ENCODE measurements at regions not wholly inside any gene's neighbourhood (a gene's known extent, or its start where the extent isn't known, plus 50 kb on each side); places are given as distances from the start of the nearest gene placed in this dataset.
"Not testable (repeated sequence)": the region's sequence is repeated elsewhere in the genome, so short reads cannot be mapped to it uniquely, and the experiment has no call there.

DNA sequence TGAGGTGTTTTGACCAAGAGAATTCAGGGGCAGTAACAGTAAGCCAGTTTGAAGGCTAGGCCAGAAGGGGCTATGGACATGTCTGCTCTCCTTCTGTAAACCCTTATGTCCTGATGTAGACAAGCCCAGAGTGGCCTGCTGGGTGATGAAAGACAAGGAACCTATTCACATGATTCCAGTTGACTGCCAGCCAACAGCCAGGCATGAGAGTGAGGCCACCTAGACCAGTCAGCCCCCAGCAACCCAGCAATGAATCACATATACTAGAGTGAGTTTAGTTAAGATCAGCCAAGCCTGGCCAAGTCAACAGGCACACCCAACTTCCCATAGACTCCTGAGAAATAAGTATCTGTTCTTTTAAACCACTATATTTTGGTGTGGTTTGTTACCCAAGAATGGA, 1889.7 kb upstream of the CELF4 start:
- no peak for DNase-seq

DNA sequence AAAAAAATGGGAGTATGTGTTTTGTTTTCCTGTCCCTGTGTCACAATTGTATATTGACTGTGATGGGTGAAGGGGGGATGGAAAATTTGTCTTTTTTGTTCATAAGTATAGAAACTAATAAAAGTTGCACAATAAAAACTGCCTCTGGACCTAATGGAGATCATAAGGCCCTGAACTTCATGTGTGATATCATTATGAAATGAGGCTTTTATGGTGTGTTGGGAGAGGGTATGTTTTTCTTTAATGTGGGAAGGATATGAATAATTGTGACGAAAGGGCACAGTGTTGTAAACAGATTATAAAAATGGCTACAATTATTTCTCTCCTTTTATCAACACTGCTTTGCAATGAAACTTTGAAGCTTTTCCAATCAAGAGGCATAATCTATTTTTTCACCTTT, 1889.3 kb upstream of the CELF4 start:
- DNase-seq: no peak

DNA sequence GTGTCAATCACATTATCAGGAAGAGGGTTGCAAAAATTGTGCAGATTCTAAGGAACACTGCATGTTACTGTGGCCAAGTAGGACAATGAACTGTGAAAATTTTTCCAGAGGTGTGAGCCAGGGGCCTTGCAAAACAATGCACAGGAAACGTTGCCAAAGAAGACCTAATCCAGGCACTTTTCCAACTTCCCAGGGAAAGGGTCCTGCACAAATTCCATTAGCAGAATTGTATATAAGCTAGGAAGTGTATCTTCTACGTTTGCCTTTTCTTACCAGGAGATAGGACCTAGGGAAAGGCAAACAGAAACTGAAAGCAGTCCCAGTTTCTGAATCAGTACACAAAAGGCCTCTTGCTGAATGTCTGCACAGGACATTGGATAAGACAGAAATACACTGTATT, 1888.3 kb upstream of the CELF4 start:
- no peak for DNase-seq

DNA sequence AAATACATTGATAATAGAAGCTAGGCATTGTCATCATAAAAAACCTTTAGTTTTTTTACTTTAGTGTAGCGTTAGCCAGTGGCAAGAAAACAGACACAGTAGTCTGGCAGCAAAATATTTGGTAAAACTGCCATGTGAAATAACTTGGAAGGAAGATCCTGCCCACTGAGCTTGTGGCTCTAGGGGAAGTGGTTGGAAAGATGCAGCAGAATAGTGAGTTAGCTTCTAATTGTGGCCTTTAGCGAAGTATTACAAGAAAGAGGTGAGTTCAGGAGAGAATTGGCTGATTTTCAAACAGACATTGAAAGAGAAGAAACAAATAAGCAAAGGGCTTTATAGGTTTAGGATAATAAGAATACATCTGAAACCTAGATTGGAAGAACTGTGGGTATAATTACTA, 1887.8 kb upstream of the CELF4 start:
- DNase-seq: no peak

DNA sequence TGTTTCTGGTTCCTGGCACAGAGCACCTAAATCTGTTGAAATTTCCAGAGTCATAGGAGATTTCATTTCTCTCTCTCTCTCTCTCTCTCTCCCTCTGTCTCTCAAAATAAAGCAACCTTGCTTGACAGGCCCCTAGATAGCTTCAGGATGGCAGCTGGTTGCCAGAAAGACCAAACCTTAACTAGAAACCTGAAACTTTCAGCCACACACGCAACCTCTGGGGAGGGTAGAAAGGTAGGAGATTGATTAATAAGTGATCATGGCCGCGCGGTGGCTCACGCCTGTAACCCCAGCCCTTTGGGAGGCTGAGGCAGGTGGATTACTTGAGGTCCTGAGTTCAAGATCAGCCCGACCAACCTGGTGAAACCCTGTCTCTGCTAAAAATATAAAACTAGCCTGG, 1885.4 kb upstream of the CELF4 start:
- DNase-seq: no peak

DNA sequence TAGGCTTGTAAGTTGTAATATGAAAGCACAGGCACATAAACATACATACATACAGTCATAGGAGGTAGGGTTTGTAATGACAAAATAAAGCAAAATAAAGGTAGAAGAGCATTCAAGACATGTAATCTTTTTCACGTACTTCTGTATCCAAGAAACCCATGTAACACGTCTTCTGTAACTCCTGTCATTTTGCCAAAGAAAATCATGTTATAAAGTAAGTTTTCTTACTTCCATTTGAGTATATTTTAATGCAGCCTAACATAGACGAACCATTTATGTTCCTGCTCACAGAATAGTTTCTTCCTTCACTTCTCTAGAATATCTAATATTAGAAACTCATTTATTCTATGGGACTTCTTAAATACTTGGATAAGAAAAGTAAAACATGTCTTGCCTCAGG, 1884.0 kb upstream of the CELF4 start:
- DNase-seq: no peak

DNA sequence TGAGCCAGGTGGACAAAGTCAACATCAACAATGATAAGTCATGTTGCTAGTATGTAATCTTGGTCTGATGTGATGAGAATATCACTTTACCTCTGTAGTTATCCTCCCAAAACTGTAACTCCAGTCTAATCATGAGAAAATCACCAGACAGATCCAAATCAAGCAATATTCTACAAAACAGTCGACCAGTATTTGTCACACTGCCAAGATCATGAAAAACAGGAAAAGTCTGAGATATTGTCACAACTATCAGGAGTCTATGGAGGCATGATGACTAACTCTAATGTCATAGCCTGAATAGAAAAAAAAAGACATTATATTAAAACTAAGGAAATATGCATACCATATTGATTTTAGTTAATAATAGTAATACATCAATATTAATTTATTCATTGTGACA, 1883.3 kb upstream of the CELF4 start:
- DNase-seq: no peak

DNA sequence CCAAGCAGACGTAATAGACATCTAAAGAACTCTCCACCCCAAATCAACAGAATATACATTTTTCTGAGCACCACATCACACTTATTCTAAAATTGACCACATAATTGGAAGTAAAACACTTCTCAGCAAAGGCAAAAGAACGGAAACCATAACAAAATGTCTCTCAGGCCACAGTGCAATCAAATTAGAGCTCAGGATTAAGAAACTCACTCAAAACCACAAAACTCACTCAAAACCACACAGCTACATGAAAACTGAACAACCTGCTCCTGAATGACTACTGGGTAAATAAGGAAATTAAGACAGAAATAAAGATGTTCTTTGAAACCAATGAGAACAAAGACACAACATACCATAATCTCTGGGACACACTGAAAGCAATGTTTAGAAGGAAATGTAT, 1879.4 kb upstream of the CELF4 start:
- not testable (repeated sequence) for DNase-seq

DNA sequence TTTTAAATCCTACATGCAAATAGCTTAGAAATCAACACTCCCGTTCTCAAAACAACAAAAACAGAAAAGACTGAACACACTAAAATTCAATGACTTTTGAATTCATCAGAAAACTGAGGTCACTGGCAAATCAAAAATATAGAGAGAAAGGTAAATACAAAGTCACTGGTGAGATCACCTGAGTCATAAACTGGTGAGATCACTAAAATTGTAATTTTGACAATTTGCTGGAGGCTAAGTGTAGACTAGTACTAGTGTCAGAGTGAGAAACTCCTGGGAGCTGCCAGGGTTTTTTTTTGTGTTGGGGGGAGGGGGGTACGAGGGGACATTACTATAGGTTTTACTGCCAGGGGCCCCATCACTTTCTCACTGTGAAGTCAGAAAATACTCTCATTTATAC, 1876.0 kb upstream of the CELF4 start:
- no peak for DNase-seq

DNA sequence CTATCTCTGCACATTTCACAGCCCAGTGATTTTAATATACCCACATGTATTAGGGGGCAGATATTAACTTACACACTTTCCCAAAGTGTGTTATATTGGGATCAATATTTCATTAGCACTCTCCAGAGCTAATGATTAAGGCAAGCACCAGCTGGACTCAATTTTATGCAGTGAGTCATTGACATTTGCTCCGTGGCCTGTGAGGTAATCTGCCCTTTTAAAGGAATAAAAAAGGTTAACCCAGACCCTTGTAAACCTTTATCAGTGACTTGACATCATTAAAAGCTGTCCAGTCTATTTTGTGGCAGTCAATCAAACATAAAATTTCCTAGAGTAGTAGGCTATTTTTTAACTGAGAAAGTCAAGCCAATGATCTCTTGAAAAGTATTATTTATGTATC, 1870.4 kb upstream of the CELF4 start:
- no peak for DNase-seq

DNA sequence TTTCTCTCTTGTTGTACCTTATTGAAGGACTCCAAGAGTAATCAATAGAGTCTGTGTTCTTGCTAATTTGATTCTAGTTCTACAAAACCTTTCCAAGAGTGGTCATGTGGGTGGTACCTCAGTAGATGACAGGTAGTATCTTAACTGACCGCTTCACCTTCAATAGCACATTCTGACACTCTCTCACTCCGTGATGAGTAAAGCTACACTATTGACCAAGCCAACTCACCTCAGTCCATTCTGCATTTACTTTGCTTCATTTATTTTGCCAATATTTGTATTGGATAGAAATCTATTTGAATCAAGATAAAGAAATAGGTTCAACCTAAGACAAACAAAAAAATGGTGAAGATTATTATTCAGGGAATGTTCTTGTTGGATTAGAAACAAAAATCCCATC, 1869.6 kb upstream of the CELF4 start:
- no peak for DNase-seq

DNA sequence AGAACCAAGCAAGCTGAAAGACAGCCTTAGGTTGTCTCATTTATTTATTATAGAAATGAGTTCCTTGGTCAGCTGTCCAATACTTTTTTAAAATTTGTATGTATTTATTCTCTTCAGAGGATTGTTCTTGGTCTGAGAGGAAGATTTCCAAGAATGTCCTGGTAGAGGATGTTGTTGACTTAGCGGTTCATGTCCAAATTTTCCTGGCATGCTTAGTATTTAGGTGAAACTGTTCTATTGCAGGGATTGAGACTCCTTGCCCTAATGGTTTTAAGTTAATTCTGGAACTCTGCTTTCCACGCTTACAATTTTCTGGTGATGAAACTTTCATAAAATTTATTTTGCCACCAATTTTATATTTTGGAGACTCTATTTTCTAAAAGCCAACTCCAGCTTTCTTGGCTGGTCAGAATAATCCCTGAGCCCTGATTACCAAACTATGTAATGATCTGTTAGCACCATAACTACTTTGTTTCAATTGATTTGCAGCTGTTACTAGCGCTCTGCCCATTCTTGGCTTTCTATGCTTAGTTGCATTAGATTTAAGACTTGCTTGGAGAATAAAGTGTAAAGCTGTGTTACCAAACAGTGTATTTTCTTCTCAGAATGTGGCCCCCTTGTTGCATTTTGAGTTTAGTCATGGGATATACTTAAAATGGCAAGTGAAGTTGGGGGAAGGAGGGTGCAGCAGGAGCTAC, 1868.8 kb upstream of the CELF4 start:
- no peak for DNase-seq

DNA sequence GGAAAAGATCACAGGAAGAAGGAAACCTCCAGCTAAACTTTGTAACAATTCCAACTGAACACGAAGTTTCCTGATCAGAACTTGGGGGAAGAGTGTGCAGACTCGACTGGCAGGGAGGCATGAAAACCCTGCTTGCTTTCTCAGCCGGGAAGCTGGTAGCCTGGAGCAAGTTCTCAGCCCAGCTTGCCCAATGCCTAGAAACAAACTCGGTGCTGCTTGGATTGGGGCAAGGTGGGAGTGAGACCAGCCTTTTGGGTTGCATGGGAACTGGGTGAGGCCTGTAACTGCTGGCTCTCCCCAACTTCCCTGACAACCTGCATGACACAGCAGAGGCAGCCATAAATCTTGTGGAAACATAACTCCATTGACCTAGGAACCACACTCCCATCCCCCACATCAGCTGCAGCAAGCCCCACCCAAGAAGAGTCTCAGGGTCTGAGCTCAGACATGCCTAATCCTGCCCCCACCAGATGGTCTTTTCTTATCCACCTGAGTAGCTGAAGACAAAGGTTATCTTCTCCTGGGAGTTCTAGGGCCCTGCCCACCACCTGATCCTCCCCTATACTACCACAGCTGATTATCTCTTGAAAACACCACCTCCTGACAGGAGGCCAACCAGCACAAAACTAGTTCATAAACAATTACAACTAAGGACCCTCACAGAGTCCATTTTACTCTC, 1859.7 kb upstream of the CELF4 start:
- DNase-seq: no peak

DNA sequence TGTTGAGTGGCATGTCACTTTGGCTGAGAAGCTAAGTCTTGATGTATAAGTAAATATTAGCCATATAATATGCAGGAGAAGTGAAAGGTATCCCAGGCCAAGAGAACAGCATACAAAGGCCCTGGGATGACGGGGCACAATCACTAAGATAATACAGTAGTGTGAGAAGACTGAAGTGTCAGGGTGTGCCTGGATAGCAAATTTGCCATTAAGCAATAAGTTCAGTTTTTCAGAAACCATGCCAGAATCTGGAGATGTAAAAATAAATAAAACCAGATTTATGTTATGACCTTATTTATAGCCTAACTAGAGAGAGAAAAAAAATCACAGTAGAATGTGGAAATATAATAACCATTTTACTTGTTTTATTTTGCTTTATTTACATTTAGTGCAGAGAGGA, 1858.7 kb upstream of the CELF4 start:
- DNase-seq: no peak

DNA sequence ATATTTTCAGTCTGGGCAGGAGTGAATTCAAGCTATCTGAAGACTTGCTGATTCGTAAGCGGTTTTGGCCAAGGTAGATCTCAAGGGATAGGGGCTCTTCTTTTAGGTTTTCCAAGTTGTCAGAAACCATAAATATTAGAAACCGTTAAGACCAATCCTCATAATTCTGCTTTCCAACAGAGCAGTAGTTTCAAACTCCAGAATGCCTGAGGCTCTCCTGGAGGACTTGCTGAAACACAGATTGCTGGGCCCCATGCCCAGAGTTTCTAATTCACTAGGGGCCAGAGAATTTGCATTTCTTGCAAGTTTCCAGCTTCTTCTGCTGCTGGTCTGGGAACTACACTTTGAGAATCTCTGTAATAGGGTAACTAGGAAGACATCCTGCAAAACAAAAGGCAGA, 1855.7 kb upstream of the CELF4 start:
- no peak for DNase-seq

DNA sequence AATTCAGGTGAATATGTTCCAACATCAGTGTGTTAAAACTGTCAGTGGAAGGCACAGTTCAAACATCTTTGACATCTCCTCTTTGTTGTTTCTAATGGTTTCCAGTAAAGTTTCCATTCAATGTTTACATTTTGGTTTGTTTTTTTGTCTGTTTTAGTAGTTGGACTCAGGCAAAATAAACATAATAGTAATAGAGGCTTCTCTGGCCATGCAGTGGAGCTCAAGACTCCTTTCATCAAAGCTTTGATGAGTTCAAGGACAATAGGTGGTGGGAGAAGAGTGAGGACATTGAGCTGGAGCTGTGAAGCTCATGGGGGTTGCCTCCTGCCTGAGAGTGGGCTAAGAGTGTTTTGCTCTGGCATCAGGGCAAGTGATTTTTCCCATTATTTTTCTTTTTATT, 1853.7 kb upstream of the CELF4 start:
- DNase-seq: no peak

DNA sequence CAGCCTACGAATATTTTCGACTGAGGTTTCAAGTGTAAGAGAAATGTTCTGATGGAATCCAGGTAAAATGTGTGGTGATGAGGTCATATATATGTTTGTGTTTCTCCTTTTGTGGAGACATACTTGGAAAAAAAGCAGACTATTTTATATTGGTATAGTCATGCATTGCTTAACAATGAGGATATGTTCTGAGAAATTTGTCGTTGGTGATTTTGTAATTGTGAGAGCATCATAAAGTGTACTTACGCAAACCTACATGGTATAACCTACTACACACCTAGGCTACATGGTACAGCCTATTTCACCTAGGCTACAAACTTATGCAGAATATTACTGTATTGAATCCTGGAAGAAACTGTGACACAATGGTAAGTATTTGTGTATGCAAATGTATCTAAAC, 1849.9 kb upstream of the CELF4 start:
- no peak for DNase-seq

DNA sequence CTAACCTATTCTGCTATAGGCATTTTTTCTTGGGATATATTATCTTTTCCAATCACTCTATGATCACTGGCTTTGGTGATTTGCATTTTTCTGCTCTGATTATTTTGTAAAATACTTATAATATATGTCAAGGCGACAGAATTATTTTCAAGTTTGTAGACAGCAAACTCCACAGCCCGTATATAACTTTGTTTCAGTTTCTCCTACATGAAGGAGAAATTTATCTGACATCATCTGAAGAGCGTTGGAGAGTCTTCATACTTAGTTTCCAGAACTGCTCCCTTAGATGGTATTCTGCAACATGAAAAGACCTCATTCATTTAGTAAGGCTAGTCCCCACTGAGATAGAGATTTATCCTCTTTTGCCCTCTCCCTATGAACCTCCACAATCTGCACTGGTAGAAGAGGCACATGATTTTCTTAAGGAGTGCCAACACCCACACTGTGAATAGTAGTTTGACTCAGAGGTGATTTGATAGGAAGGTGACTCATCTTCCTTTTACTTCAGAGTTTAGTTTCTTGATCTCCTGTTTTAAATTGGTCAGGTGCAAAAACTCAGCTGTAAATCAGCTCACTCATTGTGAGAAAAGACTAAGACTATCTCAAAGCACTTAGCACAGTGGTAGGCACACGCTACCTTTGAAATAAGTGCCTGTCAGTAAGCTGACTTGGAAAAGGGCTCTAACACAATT, 1848.6 kb upstream of the CELF4 start:
- no peak for DNase-seq

DNA sequence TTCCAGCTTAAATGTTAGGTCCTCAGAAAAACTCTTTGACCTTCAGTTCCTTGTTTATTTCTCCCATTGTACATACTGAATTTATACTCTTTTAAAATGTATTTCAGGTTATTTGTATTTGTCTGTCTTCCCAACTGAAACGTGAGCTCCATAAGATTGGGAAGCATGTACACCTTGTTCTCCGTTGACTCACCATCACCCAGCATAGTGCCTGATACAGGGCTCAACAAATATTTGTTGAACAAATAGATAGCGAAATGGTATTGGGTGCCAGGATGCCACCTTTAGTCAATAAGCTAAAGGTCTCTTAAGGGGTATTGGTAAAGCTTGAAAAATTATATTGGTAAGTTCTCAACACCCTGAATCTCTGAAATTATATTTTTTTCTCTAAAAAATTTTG, 1841.3 kb upstream of the CELF4 start:
- DNase-seq: no peak

DNA sequence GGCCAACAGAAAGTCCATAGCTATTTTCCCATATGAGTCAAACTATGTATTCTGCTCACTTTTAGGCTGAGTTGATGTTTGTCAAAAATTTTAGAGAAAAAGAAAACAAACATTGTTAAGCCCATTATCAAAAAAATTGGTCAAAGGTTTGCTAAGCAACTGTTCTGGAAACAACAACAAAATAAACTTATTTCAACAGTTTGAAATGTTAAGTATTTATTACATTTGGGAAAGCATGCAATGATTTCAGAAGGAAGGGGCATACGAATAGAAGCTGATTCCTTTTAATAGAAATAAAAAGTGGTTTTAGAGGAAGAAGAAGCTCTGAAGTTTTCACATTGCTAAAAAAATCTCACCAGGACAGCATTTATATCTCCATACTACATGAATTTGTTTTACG, 1837.5 kb upstream of the CELF4 start:
- no peak for DNase-seq

DNA sequence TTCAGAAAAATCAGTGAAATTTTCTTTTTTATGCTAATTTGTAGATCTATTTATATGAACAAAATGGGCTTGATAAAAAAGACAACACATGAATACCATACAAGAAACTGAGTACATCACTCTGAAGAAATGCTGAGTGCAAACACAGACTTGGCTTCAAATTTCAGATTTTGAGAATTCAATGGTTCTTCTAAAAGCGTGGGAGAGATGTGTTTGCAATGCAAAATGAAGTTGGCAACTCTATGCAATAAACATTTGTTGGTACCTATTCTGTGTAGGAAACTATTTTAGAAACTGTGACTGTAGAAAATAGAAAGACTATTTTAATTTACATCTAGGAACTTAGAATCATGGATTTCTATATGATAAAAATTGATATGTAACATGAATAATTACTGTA, 1834.1 kb upstream of the CELF4 start:
- DNase-seq: no peak

DNA sequence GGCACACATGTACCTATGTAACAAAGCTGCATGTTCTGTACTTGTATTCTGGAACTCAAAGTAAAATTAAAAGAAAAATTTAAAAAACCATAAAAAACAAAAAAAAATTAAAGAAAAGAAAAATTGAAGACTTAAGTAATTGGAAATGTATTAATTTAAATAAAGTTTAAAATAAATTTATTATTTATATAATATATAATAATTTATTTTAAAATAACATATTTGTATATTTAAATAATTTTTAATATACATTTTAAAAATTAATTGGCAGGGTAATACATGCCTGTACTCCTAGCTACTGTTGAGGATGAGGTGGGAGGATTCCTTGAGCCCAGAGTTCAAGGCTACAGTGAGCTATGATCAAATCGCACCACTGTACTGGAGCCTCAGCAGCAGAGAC, 1830.6 kb upstream of the CELF4 start:
- no peak for DNase-seq

DNA sequence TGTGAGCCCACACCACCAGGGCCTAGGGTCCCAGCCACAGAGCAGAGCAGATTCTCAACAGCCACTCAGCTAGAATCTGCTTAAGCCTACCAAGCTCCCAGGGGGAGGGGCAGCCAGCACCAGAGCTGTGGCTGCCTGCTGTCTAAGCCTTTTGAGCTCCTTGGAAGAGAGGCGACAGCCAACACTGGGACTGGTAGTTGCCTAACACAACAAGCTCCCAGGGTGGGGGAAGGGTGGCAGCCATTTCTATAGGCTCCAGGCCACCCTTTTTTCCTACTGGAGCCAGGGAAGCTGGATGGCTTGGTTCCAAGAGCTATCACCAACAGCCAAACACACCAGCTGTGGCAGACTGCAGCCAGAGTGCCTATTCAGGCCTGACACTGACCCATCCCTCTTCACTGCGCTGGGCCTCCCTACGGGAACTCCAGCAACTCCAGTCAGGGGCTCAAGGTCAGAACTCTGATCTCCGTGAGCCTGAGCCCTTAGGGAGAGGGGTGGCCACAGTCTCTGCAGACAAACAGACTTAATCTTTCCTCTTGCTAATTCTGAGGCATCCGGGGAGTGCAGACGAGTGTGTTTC, 1824.3 kb upstream of the CELF4 start:
- DNase-seq: no peak

DNA sequence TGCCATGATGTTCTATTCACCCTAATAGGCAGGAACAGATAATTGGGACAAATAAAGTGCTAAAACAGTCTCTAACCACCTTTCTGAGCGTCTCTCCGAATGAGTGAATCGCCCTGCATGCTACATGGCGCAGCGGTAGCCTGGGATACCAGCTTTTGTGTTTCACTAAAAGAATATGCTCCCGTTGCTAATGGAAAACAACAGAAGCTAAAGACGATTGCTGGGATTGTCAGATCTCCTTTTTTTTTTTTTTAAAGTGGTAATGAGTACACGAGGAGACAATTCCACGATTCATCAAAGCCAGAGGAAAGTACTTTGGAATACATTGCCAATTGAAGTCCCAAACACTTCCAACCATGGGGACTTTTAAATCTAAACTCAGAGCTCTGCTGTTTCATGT, 1815.3 kb upstream of the CELF4 start:
- DNase-seq: no peak
